ENCODE measurements at regions not wholly inside any gene's neighbourhood (a gene's known extent, or its start where the extent isn't known, plus 50 kb on each side); places are given as distances from the start of the nearest gene placed in this dataset.

GRCh38 chr6:5865506-5866031 lies 141.2 kb downstream of the NRN1 start:
- H3K4me3 Mint-ChIP-seq, result no peak overlapping the region
- no peak for TF ChIP-seq ZNF317 (CRISPR knock-in tag; IDR thresholded peaks at IDR 0.05; ENCODE audit: borderline replicate concordance, low read depth)
- TF ChIP-seq ZNF138 (CRISPR knock-in tag; conservative IDR thresholded peaks at IDR 0.05), result no peak
- TF ChIP-seq ZBTB21 (CRISPR knock-in tag; IDR thresholded peaks at IDR 0.05; ENCODE audit: borderline replicate concordance), result no peak
- no peak for TF ChIP-seq ZNF423 (CRISPR knock-in tag; IDR thresholded peaks at IDR 0.05)
- no peak for TF ChIP-seq NR2C2 (CRISPR knock-in tag; IDR thresholded peaks at IDR 0.05)
- no peak for TF ChIP-seq E2F1 (CRISPR knock-in tag; IDR thresholded peaks at IDR 0.05)
- peaks cover 21% of the 10 kb centered on the region for H3K9me3 Mint-ChIP-seq
- no peak overlapping the region for H3K27ac Mint-ChIP-seq
- no peak for ATAC-seq
- no peak for DNase-seq (ENCODE audit: low spot score)
- H3K27me3 Mint-ChIP-seq (ENCODE audit: low read depth), result peaks cover 23% of the 10 kb centered on the region
- H3K36me3 Mint-ChIP-seq, result no peaks in the 10 kb centered on the region
- H3K4me1 Mint-ChIP-seq, result no peaks in the 10 kb centered on the region
- ChIA-PET POLR2A (no interaction called here), CTCF (no interaction called here)

GRCh38 chr6:5860849-5861248 lies 145.9 kb downstream of the NRN1 start:
- no peaks in the 10 kb centered on the region for H3K36me3 Mint-ChIP-seq
- TF ChIP-seq TP53 (CRISPR knock-in tag; IDR thresholded peaks at IDR 0.05), result no peak
- peaks cover 49% of the 10 kb centered on the region for H3K27me3 Mint-ChIP-seq (ENCODE audit: low read depth)
- H3K9me3 Mint-ChIP-seq, result peaks cover 11% of the 10 kb centered on the region; the same call in 1 of the 2 replicates
- no peak overlapping the region for H3K4me3 Mint-ChIP-seq
- no peaks in the 10 kb centered on the region for H3K4me1 Mint-ChIP-seq
- no peak overlapping the region for H3K27ac Mint-ChIP-seq
- POLR2A ChIA-PET, result no interaction called here
- CTCF ChIA-PET, result no interaction called here
- DNase-seq (ENCODE audit: low spot score) (no peak), ATAC-seq (no peak)

GRCh38 chr6:5855787-5856470 lies 150.8 kb downstream of the NRN1 start:
- Mint-ChIP-seq H3K4me3 (no peak overlapping the region), H3K36me3 (no peaks in the 10 kb centered on the region; the same call in 1 of the 2 replicates), H3K9me3 (0 out of 2 replicates have a peak, but pooled peaks cover 4% of the 10 kb centered on the region), H3K27me3 (ENCODE audit: low read depth) (peaks cover 74% of the 10 kb centered on the region), H3K27ac (no peak overlapping the region), H3K4me1 (peaks cover 10% of the 10 kb centered on the region)
- CTCF ChIA-PET, result no interaction called here
- no peak for TF ChIP-seq ATF2 (CRISPR knock-in tag; IDR thresholded peaks at IDR 0.05; ENCODE audit: borderline replicate concordance, low read depth)
- no peak for TF ChIP-seq ZNF512 (CRISPR knock-in tag; IDR thresholded peaks at IDR 0.05; ENCODE audit: borderline replicate concordance)
- TF ChIP-seq SMAD3 (CRISPR knock-in tag; IDR thresholded peaks at IDR 0.05; ENCODE audit: borderline replicate concordance), result no peak
- TF ChIP-seq SOX15 (CRISPR knock-in tag; IDR thresholded peaks at IDR 0.05), result no peak
- ATAC-seq (no peak), DNase-seq (ENCODE audit: low spot score) (no peak)
- POLR2A ChIA-PET, result no interaction called here

GRCh38 chr6:5854899-5855298 lies 151.8 kb downstream of the NRN1 start:
- ChIA-PET POLR2A (interaction anchor here (0.7 kb wide), 1 partner anchor 114 kb away, joined by 3 read pairs; no protein-coding TSS in a partner anchor), CTCF (no interaction called here)
- no peak for DNase-seq (ENCODE audit: low spot score)
- ATAC-seq, result no peak
- H3K9me3 Mint-ChIP-seq, result 0 out of 2 replicates have a peak, but pooled peaks cover 4% of the 10 kb centered on the region
- peaks cover 76% of the 10 kb centered on the region for H3K27me3 Mint-ChIP-seq (ENCODE audit: low read depth)
- H3K36me3 Mint-ChIP-seq, result no peaks in the 10 kb centered on the region; the same call in 1 of the 2 replicates
- H3K4me3 Mint-ChIP-seq, result no peak overlapping the region
- H3K4me1 Mint-ChIP-seq, result peaks cover 16% of the 10 kb centered on the region
- no peak overlapping the region for H3K27ac Mint-ChIP-seq
- no peak for TF ChIP-seq ZNF512 (CRISPR knock-in tag; IDR thresholded peaks at IDR 0.05; ENCODE audit: borderline replicate concordance)
- TF ChIP-seq ZBTB21 (CRISPR knock-in tag; IDR thresholded peaks at IDR 0.05; ENCODE audit: borderline replicate concordance), result no peak
- TF ChIP-seq NR2C2 (CRISPR knock-in tag; IDR thresholded peaks at IDR 0.05), result no peak
- no peak for TF ChIP-seq ZNF416 (CRISPR knock-in tag; IDR thresholded peaks at IDR 0.05)
- TF ChIP-seq HMGXB4 (CRISPR knock-in tag; IDR thresholded peaks at IDR 0.05), result no peak
- no peak for TF ChIP-seq ZNF671 (CRISPR knock-in tag; IDR thresholded peaks at IDR 0.05)
- TF ChIP-seq USF2 (CRISPR knock-in tag; IDR thresholded peaks at IDR 0.05), result no peak
- no peak for TF ChIP-seq ATF6 (CRISPR knock-in tag; IDR thresholded peaks at IDR 0.05)
- TF ChIP-seq MYBL2 (CRISPR knock-in tag; IDR thresholded peaks at IDR 0.05), result no peak

All from WTC11 (cell line).